ENCODE measurements at regions not wholly inside any gene's neighbourhood (a gene's known extent, or its start where the extent isn't known, plus 50 kb on each side); places are given as distances from the start of the nearest gene placed in this dataset.

DNA sequence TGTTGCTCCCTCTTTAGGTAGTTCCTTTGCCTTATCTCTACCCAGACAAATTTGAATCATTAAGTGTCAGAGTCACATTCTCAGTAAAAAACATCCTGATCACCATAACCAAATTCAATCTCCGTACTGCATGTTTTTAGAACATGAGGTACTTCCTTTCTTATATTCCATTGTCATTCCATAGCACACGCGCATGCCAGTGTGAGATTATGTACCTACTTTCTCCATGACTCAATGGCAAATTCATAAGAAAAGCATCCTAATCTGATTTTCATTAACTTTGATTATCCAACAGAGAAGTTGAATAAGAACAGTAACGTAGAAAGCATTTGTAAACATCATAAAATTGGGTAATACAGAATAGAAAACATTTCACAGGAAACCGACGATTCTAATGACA, 1118.6 kb upstream of the CDH9 start:
- no peaks in the 10 kb centered on the region for H3K9me3 ChIP-seq (ENCODE audit: control insufficient read depth, low read depth, low read length)
- no peak overlapping the region for H2BK12ac ChIP-seq (ENCODE audit: insufficient read length, low read depth, low read length)
- no peak overlapping the region for H2BK5ac ChIP-seq (ENCODE audit: insufficient read length, low read length)
- DNase-seq: no peak
- H2BK120ac ChIP-seq (ENCODE audit: low read depth, low read length, poor library complexity, severe bottlenecking): no peak overlapping the region
- no CpG with 5 or more reads among the region's 6 CpGs for WGBS (ENCODE audit: extremely low coverage, insufficient read length, low lambda C conversion rate)
- Mint-ChIP-seq H3K4me1 (peaks cover 3 to 8% of the 10 kb centered on the region in 2 experiments), H3K9me3 (no peaks in the 10 kb centered on the region), H3K27me3 (ENCODE audit: low read depth) (no peaks in the 10 kb centered on the region), H3K4me3 (no peak overlapping the region), H3K27ac (no peak overlapping the region), H3K36me3 (ENCODE audit: insufficient read depth in 1 of 3, low read depth in 3 of 3) (no peaks in the 10 kb centered on the region)
- no peak overlapping the region for H3K18ac ChIP-seq (ENCODE audit: insufficient read length, low read depth, low read length)
- no peak overlapping the region for H3K23ac ChIP-seq (ENCODE audit: insufficient read length, low read depth, low read length)
- no peak overlapping the region for H4K8ac ChIP-seq (replicated peaks; ENCODE audit: insufficient read length, low read depth, low read length)
- H2BK15ac ChIP-seq (ENCODE audit: low read depth, low read length): no peak overlapping the region
- H2BK20ac ChIP-seq (ENCODE audit: low read depth, low read length, poor library complexity, severe bottlenecking): no peak overlapping the region
- H3K4ac ChIP-seq (ENCODE audit: low read depth, low read length): no peak overlapping the region
- H3K79me2 ChIP-seq (ENCODE audit: insufficient read depth, low read length): no peaks in the 10 kb centered on the region
- no peak overlapping the region for H4K5ac ChIP-seq (ENCODE audit: insufficient read length, low read depth, low read length)
- H4K20me1 ChIP-seq (ENCODE audit: control insufficient read depth, insufficient read depth, insufficient read length): no peaks in the 10 kb centered on the region
- H3K9ac ChIP-seq (ENCODE audit: extremely low read depth, insufficient read length, low read length): no peak overlapping the region
- H2AK5ac ChIP-seq (ENCODE audit: insufficient read length, low read length): no peak overlapping the region
- H2AFZ ChIP-seq (ENCODE audit: low read length): no peak overlapping the region
- no peak overlapping the region for H3K4me2 ChIP-seq (ENCODE audit: insufficient read depth, insufficient read length, low read length)
- TF ChIP-seq, protein P1, sequence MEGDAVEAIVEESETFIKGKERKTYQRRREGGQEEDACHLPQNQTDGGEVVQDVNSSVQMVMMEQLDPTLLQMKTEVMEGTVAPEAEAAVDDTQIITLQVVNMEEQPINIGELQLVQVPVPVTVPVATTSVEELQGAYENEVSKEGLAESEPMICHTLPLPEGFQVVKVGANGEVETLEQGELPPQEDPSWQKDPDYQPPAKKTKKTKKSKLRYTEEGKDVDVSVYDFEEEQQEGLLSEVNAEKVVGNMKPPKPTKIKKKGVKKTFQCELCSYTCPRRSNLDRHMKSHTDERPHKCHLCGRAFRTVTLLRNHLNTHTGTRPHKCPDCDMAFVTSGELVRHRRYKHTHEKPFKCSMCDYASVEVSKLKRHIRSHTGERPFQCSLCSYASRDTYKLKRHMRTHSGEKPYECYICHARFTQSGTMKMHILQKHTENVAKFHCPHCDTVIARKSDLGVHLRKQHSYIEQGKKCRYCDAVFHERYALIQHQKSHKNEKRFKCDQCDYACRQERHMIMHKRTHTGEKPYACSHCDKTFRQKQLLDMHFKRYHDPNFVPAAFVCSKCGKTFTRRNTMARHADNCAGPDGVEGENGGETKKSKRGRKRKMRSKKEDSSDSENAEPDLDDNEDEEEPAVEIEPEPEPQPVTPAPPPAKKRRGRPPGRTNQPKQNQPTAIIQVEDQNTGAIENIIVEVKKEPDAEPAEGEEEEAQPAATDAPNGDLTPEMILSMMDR (conservative IDR thresholded peaks at IDR 0.05): no peak
- no peaks in the 10 kb centered on the region for H3K27me3 ChIP-seq (ENCODE audit: insufficient read depth, low read length)
- no peaks in the 10 kb centered on the region for H3K79me1 ChIP-seq (ENCODE audit: insufficient read depth, low read depth, low read length, poor library complexity, severe bottlenecking)
- H3K4me1 ChIP-seq (ENCODE audit: insufficient read depth, low read length): peaks cover 2% of the 10 kb centered on the region; the same call in 1 of the 2 replicates
- no peak overlapping the region for H3T11ph ChIP-seq (ENCODE audit: low read length)
- H3K23me2 ChIP-seq (ENCODE audit: insufficient read length, low read depth, low read length, poor library complexity, severe bottlenecking): no peaks in the 10 kb centered on the region
- no peak overlapping the region for H4K91ac ChIP-seq (ENCODE audit: insufficient read length, low read depth, low read length)
- H3K56ac ChIP-seq (ENCODE audit: insufficient read length, low read depth, low read length): no peak overlapping the region
- no peak overlapping the region for H3K14ac ChIP-seq (ENCODE audit: insufficient read depth, low read length)
- H3K27ac ChIP-seq (ENCODE audit: insufficient read length, low read depth, low read length): no peak overlapping the region

All from H9 (cell line).